ENCODE measurements at regions not wholly inside any gene's neighbourhood (a gene's known extent, or its start where the extent isn't known, plus 50 kb on each side); places are given as distances from the start of the nearest gene placed in this dataset.
A peak's percentile ranks its signal among the peaks of the same experiment; 100 is the strongest.

DNA sequence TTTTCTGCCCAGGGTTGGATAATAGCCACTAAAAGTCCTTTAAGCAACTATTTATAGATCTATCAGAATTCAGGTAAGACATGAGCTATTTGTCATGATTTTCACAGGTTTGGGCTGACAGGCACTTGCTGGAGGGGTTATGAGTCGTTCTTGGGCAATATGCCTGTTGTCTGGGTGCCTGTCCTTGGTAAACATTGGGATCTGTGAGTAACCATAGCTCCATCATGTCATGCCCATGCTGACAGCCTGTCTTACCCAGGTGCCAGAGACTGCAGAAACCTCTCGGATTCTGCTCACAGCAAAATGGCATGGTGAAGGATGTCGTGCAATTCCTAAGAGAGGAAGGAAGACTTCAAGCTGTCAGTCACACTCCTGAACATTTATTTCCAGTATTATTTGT is 116.0 kb upstream of the PUDP start:
- intact Hi-C loops (cut with DNase I): no loop called here
- no peak for TF ChIP-seq POLR2A (IDR thresholded peaks at IDR 0.05)
- TF ChIP-seq, protein P1, sequence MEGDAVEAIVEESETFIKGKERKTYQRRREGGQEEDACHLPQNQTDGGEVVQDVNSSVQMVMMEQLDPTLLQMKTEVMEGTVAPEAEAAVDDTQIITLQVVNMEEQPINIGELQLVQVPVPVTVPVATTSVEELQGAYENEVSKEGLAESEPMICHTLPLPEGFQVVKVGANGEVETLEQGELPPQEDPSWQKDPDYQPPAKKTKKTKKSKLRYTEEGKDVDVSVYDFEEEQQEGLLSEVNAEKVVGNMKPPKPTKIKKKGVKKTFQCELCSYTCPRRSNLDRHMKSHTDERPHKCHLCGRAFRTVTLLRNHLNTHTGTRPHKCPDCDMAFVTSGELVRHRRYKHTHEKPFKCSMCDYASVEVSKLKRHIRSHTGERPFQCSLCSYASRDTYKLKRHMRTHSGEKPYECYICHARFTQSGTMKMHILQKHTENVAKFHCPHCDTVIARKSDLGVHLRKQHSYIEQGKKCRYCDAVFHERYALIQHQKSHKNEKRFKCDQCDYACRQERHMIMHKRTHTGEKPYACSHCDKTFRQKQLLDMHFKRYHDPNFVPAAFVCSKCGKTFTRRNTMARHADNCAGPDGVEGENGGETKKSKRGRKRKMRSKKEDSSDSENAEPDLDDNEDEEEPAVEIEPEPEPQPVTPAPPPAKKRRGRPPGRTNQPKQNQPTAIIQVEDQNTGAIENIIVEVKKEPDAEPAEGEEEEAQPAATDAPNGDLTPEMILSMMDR (IDR thresholded peaks at IDR 0.05): no peak
- Histone ChIP-seq H3K36me3 (no peaks in the 10 kb centered on the region), H3K4me1 (no peaks in the 10 kb centered on the region), H3K4me3 (no peak overlapping the region), H3K27ac (no peak overlapping the region), H3K27me3 (no peaks in the 10 kb centered on the region), H3K9me3 (no peaks in the 10 kb centered on the region)
- no peak for DNase-seq
- 17 to 45% methylated on average over 1 to 3 of the region's 3 CpGs for WGBS, 2 donors

DNA sequence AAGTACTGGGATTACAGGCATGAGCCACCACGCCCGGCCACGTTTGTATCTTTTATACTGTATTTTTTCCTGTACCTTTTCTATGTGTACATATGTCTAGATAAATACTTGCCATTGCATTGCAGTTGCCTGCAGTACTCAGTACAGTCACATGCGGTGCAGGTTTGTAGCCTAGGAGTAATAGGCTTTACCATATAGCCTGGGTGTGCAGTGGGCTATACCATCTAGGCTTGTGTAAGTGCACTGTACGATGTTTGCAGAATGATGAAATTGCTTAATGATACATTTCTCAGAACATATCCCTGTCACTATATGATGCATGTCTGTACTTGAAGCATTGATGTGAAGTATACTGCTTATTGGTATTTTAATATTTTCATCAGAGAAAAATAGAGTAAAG is 115.4 kb upstream of the PUDP start:
- Histone ChIP-seq H3K4me3 (no peak overlapping the region), H3K9me3 (no peaks in the 10 kb centered on the region), H3K36me3 (no peaks in the 10 kb centered on the region), H3K4me1 (no peaks in the 10 kb centered on the region), H3K27ac (no peak overlapping the region), H3K27me3 (no peaks in the 10 kb centered on the region)
- 36 to 70% methylated on average over 3 to 5 of the region's 5 CpGs for WGBS, 2 donors
- TF ChIP-seq POLR2A (IDR thresholded peaks at IDR 0.05): no peak
- TF ChIP-seq, protein P1 (IDR thresholded peaks at IDR 0.05): peak in 2 of 6 experiments; percentile 9 to 32
- DNase-seq: no peak
- intact Hi-C loops (cut with DNase I): no loop called here

DNA sequence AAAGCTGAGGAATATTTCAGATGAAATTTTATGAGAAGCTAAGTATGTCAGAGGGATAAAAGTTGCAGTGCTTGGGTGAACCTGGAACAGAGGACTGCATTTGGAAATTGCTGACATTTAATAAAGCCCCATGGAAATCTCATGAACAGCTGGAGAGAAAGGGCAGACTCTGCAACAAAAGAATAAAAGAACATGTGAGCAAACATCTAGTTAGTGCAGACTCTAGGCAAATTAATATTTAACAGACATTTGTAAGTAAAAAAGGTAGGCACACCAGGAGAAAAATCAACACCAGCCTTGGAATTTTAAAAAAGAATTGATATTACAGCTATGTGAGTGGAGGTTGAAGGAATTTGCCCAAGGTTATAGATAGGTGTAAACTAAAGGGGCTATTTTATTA is 114.6 kb upstream of the PUDP start:
- intact Hi-C loops (cut with DNase I): no loop called here
- H3K27me3 ChIP-seq: no peaks in the 10 kb centered on the region
- no peaks in the 10 kb centered on the region for H3K4me1 ChIP-seq
- H3K9me3 ChIP-seq: no peaks in the 10 kb centered on the region
- H3K27ac ChIP-seq: no peak overlapping the region
- DNase-seq: no peak
- no peaks in the 10 kb centered on the region for H3K36me3 ChIP-seq
- H3K4me3 ChIP-seq: no peak overlapping the region
- no peak for TF ChIP-seq POLR2A (IDR thresholded peaks at IDR 0.05)
- TF ChIP-seq, protein P1 (IDR thresholded peaks at IDR 0.05): no peak

DNA sequence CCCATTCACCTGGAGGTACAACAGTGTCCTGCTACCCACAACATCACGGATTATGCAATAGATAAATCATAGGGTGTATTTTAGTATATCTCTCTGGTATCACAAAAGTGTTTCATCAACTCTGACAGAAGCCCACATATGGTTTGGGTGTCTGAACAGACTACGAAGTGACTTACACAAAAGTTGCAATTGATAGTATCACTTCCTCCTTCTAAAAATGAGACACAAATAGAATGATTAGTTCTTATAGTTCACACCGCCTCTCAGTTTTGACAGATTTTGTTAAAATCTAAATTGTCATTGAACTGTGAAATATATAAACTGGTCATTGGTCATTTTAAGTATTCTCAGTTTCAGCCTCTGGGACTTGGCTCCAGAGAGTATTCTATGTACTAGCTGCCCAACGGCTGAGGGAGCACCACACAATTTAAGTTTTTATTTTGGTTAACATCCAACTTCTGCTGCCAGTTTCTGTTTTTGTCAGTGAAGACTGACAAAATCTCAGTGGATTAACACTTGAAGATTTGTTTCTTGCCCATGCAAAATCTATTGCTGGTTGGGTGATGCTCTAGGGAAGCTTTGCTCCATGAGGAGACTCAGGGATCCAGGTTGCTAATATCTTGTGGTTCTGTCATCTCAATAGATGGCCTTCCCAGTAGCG is 113.8 kb upstream of the PUDP start:
- 66 to 76% methylated on average over 5 of the region's 5 CpGs for WGBS, 2 donors

DNA sequence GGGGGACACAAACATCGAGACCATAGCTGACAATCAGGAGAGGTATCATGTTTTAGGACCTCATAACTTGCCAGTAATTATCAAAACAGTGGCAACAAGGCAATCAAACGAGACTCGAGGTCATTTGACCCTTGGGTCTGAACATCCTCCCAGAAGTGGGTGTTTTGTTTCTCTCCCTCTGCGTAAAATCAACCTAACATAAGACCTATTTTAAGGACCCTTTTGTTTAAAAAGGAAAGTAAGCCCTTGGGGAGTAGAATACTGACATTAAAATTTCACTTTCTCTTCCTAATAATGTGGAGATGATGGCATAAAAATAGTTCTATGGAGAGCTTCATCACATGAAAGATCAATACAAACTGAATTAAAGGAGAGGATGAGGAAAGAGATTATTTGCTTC is 106.2 kb upstream of the PUDP start:
- Histone ChIP-seq H3K9me3 (no peaks in the 10 kb centered on the region), H3K36me3 (no peaks in the 10 kb centered on the region), H3K27ac (no peak overlapping the region), H3K27me3 (no peaks in the 10 kb centered on the region), H3K4me1 (peaks cover 0 to 8% (median 6%) of the 10 kb centered on the region in 3 donors), H3K4me3 (no peak overlapping the region)
- DNase-seq: no peak
- TF ChIP-seq POLR2A (IDR thresholded peaks at IDR 0.05): no peak
- TF ChIP-seq, protein P1 (IDR thresholded peaks at IDR 0.05): no peak
- intact Hi-C loops (cut with DNase I): no loop called here
- 92 to 97% methylated on average over 4 of the region's 4 CpGs for WGBS, 2 donors

More for the DNA sequence above, 113.8 kb upstream of the PUDP start:
- H3K36me3 ChIP-seq: no peaks in the 10 kb centered on the region
- no peak overlapping the region for H3K4me3 ChIP-seq
- no peak for DNase-seq
- H3K4me1 ChIP-seq: no peaks in the 10 kb centered on the region
- no peaks in the 10 kb centered on the region for H3K27me3 ChIP-seq
- no peaks in the 10 kb centered on the region for H3K9me3 ChIP-seq
- intact Hi-C loops (cut with DNase I): no loop called here
- H3K27ac ChIP-seq: no peak overlapping the region
- TF ChIP-seq, protein P1 (IDR thresholded peaks at IDR 0.05): no peak
- TF ChIP-seq POLR2A (IDR thresholded peaks at IDR 0.05): no peak

Data from esophagus squamous epithelium (tissue), 5 donors.